NT2/D1 (cell line): ENCODE measurements at regions not wholly inside any gene's neighbourhood (a gene's known extent, or its start where the extent isn't known, plus 50 kb on each side); places are given as distances from the start of the nearest gene placed in this dataset.
"Not testable (repeated sequence)": the region's sequence is repeated elsewhere in the genome, so short reads cannot be mapped to it uniquely, and the experiment has no call there.

ENCODE experiments used
- DNase-seq: peaks from one replicate; pipeline ENCODE4 v3.0.0-alpha.2; 2011; ENCODE audit warnings: low read depth, low spot score
- H3K27me3 ChIP-seq: 2 replicates; pipeline ENCODE4 v1.6.0; 2011; ENCODE audit warnings: mild to moderate bottlenecking; ENCODE audit not compliant: insufficient read length, insufficient read depth
- H3K36me3 ChIP-seq: 2 replicates; pipeline ENCODE4 v1.6.1; 2011; ENCODE audit warnings: mild to moderate bottlenecking, low read length, mixed read lengths; ENCODE audit not compliant: insufficient read depth, insufficient read length
- H3K4me1 ChIP-seq: 2 replicates; pipeline ENCODE4 v1.5.1; 2011; ENCODE audit not compliant: insufficient read depth, insufficient read length
- H3K4me3 ChIP-seq: 2 replicates; pipeline ENCODE4 v1.5.1; 2011; ENCODE audit warnings: low read depth; ENCODE audit not compliant: insufficient read length
- H3K9ac ChIP-seq: 2 replicates; pipeline ENCODE4 v1.6.0; 2011; ENCODE audit warnings: low read depth; ENCODE audit not compliant: insufficient read length
- H3K9me3 ChIP-seq: 2 replicates; pipeline ENCODE4 v1.5.1; 2011; ENCODE audit warnings: mild to moderate bottlenecking, low read length; ENCODE audit not compliant: insufficient read depth
- SUZ12 ChIP-seq: IDR thresholded peaks from 2 replicates; pipeline ENCODE4 v1.6.1; 2011; ENCODE audit not compliant: insufficient read length, insufficient read depth; ENCODE audit errors: extremely low read depth
- YY1 ChIP-seq: IDR thresholded peaks from 2 replicates; pipeline ENCODE4 v1.6.1; 2011; ENCODE audit not compliant: insufficient read length, insufficient read depth
- ZNF274 ChIP-seq: IDR thresholded peaks from 2 replicates; pipeline ENCODE4 v1.6.1; 2011; ENCODE audit warnings: mild to moderate bottlenecking, low read depth, low read length

GRCh38 chr5:27855491-27855890 is 817.1 kb upstream of the CDH9 start:
- Histone ChIP-seq H3K36me3 (no peaks in the 10 kb centered on the region), H3K4me1 (no peaks in the 10 kb centered on the region), H3K9ac (no peak overlapping the region), H3K9me3 (no peaks in the 10 kb centered on the region), H3K4me3 (no peak overlapping the region), H3K27me3 (no peaks in the 10 kb centered on the region)
- TF ChIP-seq ZNF274 (no peak), YY1 (no peak), SUZ12 (no peak)
- no peak for DNase-seq

- no peaks in the 10 kb centered on the region for H3K36me3 ChIP-seq
- H3K4me1 ChIP-seq: no peaks in the 10 kb centered on the region
- H3K4me3 ChIP-seq: no peak overlapping the region
- no peak overlapping the region for H3K9ac ChIP-seq
- H3K9me3 ChIP-seq: no peaks in the 10 kb centered on the region
- no peak for TF ChIP-seq YY1
- TF ChIP-seq SUZ12: no peak
- no peak for TF ChIP-seq ZNF274
- no peak for DNase-seq
- no peaks in the 10 kb centered on the region for H3K27me3 ChIP-seq
Observed at GRCh38 chr5:27854243-27854852, 816.0 kb upstream of the CDH9 start.

GRCh38 chr5:27845248-27845647 is 806.9 kb upstream of the CDH9 start:
- Histone ChIP-seq H3K27me3 (no peaks in the 10 kb centered on the region), H3K4me3 (no peak overlapping the region), H3K9ac (no peak overlapping the region), H3K9me3 (no peaks in the 10 kb centered on the region), H3K36me3 (no peaks in the 10 kb centered on the region), H3K4me1 (no peaks in the 10 kb centered on the region)
- TF ChIP-seq ZNF274: no peak
- no peak for TF ChIP-seq SUZ12
- no peak for DNase-seq

- not testable (repeated sequence) for H3K27me3 ChIP-seq, H3K9me3 ChIP-seq, H3K4me3 ChIP-seq, H3K36me3 ChIP-seq, DNase-seq, H3K9ac ChIP-seq, H3K4me1 ChIP-seq
Observed at GRCh38 chr5:27836704-27837103, 798.3 kb upstream of the CDH9 start.

GRCh38 chr5:27832886-27833285 is 794.5 kb upstream of the CDH9 start:
- Histone ChIP-seq H3K9ac (no peak overlapping the region), H3K4me3 (no peak overlapping the region), H3K9me3 (no peaks in the 10 kb centered on the region), H3K27me3 (no peaks in the 10 kb centered on the region), H3K36me3 (no peaks in the 10 kb centered on the region), H3K4me1 (no peaks in the 10 kb centered on the region)
- DNase-seq: no peak
- TF ChIP-seq ZNF274 (no peak), YY1 (no peak), SUZ12 (no peak)

GRCh38 chr5:27830546-27830945 is 792.2 kb upstream of the CDH9 start:
- DNase-seq: no peak
- no peaks in the 10 kb centered on the region for H3K4me1 ChIP-seq
- H3K27me3 ChIP-seq: no peaks in the 10 kb centered on the region
- H3K9me3 ChIP-seq: no peaks in the 10 kb centered on the region
- TF ChIP-seq YY1 (no peak), ZNF274 (no peak), SUZ12 (no peak)
- H3K4me3 ChIP-seq: no peak overlapping the region
- no peak overlapping the region for H3K9ac ChIP-seq
- H3K36me3 ChIP-seq: no peaks in the 10 kb centered on the region

- Histone ChIP-seq H3K27me3 (no peaks in the 10 kb centered on the region), H3K9me3 (no peaks in the 10 kb centered on the region), H3K4me1 (no peaks in the 10 kb centered on the region), H3K36me3 (no peaks in the 10 kb centered on the region), H3K9ac (no peak overlapping the region), H3K4me3 (no peak overlapping the region)
- DNase-seq: no peak
- TF ChIP-seq ZNF274 (no peak), SUZ12 (no peak), YY1 (no peak)
Observed at GRCh38 chr5:27821681-27822080, 783.3 kb upstream of the CDH9 start.

GRCh38 chr5:27818888-27819287 is 780.5 kb upstream of the CDH9 start:
- no peaks in the 10 kb centered on the region for H3K9me3 ChIP-seq
- no peaks in the 10 kb centered on the region for H3K36me3 ChIP-seq
- no peak overlapping the region for H3K9ac ChIP-seq
- no peak overlapping the region for H3K4me3 ChIP-seq
- no peaks in the 10 kb centered on the region for H3K4me1 ChIP-seq
- H3K27me3 ChIP-seq: no peaks in the 10 kb centered on the region
- TF ChIP-seq ZNF274 (no peak), SUZ12 (no peak), YY1 (no peak)
- DNase-seq: no peak
